CMK (cell line): ENCODE measurements at regions not wholly inside any gene's neighbourhood (a gene's known extent, or its start where the extent isn't known, plus 50 kb on each side); places are given as distances from the start of the nearest gene placed in this dataset.
"Not testable (repeated sequence)": the region's sequence is repeated elsewhere in the genome, so short reads cannot be mapped to it uniquely, and the experiment has no call there.

Experiments used
- DNase-seq: peaks from one replicate; pipeline ENCODE4 v3.0.0-alpha.2; 2010; ENCODE audit warnings: low read depth

DNA sequence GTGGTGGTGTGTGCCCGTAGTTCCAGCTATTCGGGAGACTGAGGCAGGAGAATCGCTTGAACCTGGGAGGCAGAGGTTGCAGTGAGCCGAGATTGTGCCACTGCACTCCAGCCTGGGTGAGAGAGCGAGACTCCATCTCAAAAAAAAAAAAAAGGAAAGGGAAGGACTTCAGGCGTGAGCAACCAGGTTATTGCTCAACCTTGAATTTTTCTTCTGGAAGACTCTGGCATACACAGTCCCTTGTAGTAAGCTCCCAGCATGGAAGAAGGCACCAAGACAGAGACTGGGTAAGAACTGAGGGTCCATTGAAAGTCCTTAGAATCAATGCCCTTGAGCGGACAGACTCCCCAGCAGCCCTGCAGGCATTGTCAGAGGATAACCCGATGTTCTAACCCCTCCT lies 75.0 kb downstream of the C9orf50 start:
- not testable (repeated sequence) for DNase-seq

DNA sequence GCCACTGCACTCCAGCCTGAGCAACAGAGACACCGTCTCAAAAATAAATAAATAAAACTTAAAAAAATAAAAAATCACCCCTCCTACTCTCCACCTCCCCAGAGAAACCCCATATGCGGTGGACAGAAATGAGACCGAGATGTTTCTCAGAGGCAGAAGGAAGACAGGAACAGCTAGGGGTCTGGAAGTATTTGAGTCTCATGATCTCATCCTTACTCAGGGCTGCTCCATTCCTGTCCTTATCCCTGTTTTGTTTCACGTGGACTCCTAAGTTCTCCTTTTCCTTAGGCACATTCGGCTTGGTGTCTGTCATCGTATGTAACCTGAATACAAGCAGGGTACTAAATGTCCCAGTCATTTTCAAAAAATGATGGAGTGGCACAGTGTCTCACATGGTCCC lies 76.1 kb downstream of the C9orf50 start:
- DNase-seq, result no peak

GRCh38 chr9:129542741-129543140 lies 78.2 kb downstream of the C9orf50 start:
- no peak for DNase-seq

GRCh38 chr9:129541270-129541669 lies 79.6 kb downstream of the C9orf50 start:
- DNase-seq, result no peak

- no peak for DNase-seq
Measured at GRCh38 chr9:129539446-129539845, 81.5 kb downstream of the C9orf50 start.

DNA sequence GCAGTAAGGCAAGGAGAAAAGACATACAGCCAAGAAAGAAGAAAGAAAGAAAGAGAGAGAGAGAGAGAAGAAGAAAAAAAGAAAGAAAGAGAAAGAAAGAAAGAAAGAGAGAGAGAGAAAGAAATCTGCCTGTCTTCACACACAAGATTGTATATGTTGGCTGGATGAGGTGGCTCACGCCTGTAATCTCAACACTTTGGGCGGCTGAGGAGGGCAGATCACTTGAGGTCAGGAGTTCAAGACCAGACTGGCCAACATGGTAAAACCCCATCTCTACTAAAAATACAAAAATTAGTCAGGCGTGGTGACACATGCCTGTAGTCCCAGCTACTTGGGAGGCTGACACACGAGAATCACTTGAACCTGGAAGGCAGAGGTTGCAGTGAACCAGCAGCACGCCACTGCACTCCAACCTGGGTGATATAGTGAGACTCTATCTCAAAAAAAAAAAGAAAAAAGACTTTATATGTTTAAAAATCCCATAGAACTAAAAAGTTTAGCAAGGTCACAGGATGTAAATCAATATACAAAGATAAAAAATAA lies 89.0 kb downstream of the C9orf50 start:
- not testable (repeated sequence) for DNase-seq

- DNase-seq, result not testable (repeated sequence)
Measured at GRCh38 chr9:129527955-129528354, 92.9 kb downstream of the C9orf50 start.

- no peak for DNase-seq
Measured at GRCh38 chr9:129525656-129526196, 95.2 kb downstream of the C9orf50 start.

DNA sequence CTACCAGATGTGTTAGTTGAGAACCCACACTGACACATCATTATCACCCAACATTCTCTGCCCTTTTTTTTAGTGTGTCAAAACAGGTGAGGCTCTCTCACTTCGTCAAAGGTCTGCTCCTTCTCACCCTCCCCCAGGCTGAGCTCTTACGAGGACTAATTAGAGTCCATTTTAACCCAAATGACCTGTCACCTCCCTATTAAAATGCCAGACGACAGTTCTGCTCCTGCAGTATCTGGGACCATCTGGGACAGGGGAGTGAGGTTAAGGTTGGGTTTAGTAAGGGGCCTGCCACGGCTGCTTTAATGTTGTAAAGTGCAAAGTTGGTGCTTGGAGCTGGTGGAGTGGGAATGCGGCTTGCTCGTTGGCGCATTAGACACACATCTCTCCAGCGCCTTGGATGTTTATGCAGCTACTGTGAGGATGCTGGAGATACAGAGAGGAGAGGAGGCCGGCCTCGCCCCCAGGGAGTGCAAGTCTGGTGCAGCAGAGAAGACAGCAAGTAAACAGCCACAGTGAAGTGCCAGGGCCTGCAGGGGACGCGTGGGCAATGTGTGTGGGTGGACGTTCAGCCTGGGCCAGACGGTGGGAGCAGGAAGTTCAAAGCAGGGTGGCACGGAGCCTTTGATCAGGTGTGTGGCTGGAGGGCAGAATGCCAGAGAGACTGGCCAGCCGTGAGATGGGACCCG lies 96.2 kb downstream of the C9orf50 start:
- DNase-seq, result no peak

- DNase-seq, result no peak
Measured at GRCh38 chr9:129523943-129524581, 96.8 kb downstream of the C9orf50 start.

DNA sequence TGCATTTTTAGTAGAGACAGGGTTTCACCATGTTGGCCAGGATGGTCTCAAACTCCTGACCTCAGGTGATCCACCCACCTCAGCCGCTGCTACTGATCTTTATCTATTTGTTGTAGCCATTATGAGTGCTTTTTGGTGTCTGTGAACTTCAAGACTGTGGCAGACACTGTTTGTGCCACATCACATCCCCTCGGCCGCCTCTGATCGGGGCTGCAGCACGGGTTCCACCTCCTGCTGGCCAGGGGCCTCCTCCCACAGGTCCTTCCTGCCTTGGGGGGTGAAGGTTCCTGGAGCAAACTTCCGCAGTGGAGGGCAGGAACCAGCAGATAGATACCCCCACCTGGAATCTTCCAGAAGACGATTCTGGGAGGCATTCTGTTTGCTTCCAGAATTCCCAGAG lies 98.5 kb downstream of the C9orf50 start:
- DNase-seq, result no peak

DNA sequence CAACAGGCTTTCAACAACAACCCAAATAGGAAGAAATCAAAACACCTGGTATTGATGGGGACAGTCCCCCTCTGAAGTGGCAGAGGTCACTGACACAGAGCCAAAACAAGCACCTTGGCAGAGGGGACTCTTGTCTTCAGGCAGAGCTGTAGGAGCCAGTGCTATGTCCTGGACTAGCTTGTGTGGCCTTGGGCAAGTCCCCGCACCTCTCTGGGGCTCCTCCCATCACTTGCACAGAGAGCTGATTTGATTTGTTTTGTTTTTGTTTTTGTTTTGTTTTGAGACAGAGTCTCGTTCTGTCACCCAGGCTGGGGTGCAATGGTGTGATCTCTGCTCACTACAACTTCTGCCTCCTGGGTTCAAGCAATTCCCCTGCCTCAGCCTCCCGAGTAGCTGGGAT lies 100.8 kb downstream of the C9orf50 start:
- DNase-seq, result no peak

DNA sequence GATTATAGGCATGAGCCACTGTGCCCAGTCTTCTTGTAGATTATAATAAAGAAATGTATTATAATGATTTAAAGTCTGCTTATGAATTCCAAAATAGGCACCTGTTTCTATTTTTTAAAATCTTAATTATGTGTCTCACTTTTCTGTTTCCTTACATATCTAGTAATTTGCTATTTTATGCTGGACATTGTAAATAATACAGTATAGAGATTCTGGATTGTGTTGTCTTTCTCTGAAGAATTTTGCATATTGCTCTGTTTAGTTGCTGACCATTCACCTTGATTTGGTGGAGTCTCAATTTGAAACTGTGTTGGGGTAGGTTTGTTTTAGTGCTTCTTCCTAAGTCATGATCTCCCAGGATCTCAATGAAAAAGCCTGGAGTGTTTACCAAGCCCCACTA lies 102.8 kb downstream of the C9orf50 start:
- no peak for DNase-seq

GRCh38 chr9:129517006-129517405 lies 103.9 kb downstream of the C9orf50 start:
- no peak for DNase-seq

- no peak for DNase-seq
Measured at GRCh38 chr9:129514891-129515290, 106.0 kb downstream of the C9orf50 start.

DNA sequence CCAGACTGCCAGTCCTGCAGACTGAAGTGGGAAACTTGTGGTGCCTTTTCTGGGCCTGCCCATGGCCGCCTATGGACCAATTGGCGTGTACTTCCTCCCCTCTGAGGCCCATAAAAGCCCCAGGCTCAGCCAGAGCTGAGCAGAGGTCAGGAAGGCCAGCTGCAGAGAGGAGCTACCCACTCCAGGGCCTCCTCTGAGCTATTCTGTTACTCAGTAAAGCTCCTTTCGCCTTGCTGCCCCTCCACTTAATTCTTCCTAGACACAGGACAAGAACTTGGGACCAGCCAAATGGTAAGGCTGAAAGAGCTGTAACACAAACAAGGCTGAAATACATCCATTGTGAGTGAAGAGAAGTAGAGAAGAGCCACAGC lies 106.4 kb downstream of the C9orf50 start:
- DNase-seq, result no peak

DNA sequence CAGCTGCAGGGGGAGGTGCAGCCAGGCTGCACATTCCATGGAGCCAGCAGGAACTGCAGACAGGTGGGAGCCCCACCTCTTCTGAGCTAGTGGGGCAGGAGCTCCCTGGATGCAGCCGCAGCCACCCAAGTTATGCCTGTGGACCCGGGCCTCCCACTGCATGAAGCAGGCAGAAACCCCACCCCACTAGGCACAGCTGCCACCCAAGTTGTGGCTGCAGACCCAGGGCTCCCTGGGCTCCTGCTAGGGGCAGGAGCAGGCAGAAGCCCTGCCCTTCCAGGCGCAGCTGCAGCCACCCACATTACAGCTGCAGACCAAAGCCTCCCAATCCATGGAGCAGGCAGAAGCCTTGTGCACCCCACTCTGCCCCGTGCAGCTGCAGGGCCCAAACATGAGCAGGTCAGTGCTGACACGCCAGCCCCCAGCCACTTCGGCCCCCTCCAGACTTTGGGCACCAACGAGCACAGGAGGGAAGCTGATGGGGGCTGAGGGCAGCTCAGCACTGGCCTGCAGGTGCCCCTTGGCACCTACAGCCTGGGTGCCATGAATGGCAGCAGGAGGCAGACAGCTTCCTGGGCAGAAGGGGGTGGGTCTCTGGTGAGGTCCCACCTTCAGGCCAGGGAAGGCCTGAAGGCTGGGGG lies 106.9 kb downstream of the C9orf50 start:
- DNase-seq, result no peak

- DNase-seq, result no peak
Measured at GRCh38 chr9:129513282-129513681, 107.6 kb downstream of the C9orf50 start.

GRCh38 chr9:129511285-129511900 lies 109.5 kb downstream of the C9orf50 start:
- DNase-seq, result no peak

DNA sequence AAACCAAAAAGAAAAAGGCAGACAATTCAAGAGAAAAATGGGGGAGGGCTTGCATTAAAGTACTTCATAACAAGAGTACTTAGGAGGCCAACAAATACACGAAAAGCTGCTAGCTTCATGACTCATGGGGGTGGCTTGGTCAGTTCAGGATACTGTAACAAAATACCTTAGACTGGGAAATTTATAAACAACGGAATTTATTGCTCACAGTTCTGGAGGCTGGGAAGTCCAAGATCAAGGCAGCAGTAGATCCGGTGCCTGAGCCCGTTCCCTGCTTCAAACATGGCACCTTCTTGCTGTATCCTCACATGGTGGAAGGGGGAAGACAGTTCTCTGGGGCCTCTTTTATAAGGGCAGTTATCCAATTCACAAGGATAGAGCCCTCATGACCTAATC lies 111.4 kb downstream of the C9orf50 start:
- no peak for DNase-seq

DNA sequence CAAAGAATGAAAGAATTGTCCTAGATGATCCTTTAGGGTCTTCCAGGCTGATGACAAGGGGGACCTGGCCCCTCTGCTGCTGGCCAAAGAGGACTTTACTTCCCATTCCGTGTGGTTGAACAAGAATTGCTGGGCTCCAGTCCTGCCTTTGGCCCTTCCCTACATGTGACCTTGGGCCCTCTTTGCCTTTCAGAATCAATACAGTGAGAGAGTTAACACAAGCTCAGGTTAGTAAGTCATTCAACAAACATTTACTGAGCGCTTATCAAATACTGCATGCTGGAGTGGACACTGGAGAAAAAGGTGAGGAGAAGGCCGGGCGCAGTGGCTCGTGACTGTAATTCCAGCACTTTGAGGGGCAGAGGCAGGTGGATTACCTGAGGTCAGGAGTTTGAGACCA lies 113.1 kb downstream of the C9orf50 start:
- no peak for DNase-seq

GRCh38 chr9:129506892-129507291 lies 114.0 kb downstream of the C9orf50 start:
- no peak for DNase-seq

DNA sequence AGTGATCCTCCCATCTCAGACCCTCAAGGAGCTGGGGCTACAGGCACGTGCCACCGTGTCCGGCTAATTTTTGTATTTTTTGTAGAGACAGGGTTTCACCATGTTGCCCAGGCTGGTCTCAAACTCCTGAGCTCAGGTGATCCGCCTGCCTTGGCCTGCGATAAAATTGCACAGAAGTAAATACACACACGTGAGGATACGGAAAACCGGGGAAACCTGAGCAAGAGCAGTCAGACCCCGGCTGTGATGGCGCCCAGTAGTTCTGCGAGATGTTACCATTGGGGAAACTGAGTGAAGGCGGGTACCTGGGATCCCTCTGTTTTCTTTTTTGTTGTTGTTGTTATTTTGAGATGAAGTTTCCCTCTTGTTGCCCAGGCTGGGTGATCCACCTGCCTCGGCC lies 114.9 kb downstream of the C9orf50 start:
- no peak for DNase-seq
